KMS-11 (cell line): ENCODE measurements at regions not wholly inside any gene's neighbourhood (a gene's known extent, or its start where the extent isn't known, plus 50 kb on each side); places are given as distances from the start of the nearest gene placed in this dataset.

ENCODE experiments used
- H2AFZ ChIP-seq: fragments of 200-600 bp; sonication (generic); 2 replicates; pipeline ENCODE4 v1.6.1; 2016; ENCODE audit warnings: antibody characterized with exemption, mixed run types, low read depth
- H3K27ac ChIP-seq: fragments of 200-600 bp; sonication (generic); 2 replicates; pipeline ENCODE4 v1.6.1; 2016; ENCODE audit warnings: mild to moderate bottlenecking, mixed run types
- H3K27me3 ChIP-seq: fragments of 200-600 bp; sonication (generic); 2 replicates; pipeline ENCODE4 v1.6.1; 2017; ENCODE audit warnings: mild to moderate bottlenecking, low read depth, mixed run types, moderate library complexity; ENCODE audit not compliant: insufficient read depth
- H3K36me3 ChIP-seq: fragments of 200-600 bp; sonication (generic); 2 replicates; pipeline ENCODE4 v1.6.1; 2017; ENCODE audit warnings: mild to moderate bottlenecking, mixed run types; ENCODE audit not compliant: insufficient read depth
- H3K4me1 ChIP-seq: fragments of 200-600 bp; sonication (generic); 2 replicates; pipeline ENCODE4 v1.6.1; 2016; ENCODE audit warnings: mild to moderate bottlenecking, low read depth, mixed run types; ENCODE audit not compliant: poor library complexity, severe bottlenecking
- H3K4me2 ChIP-seq: fragments of 200-600 bp; sonication (generic); 2 replicates; pipeline ENCODE4 v1.7.0; 2016; ENCODE audit warnings: mild to moderate bottlenecking, mixed run types
- H3K4me3 ChIP-seq: fragments of 200-600 bp; sonication (generic); IDR thresholded peaks from 2 replicates; pipeline ENCODE4 v1.6.1; 2017; ENCODE audit warnings: low read depth, low read length, mixed read lengths; ENCODE audit not compliant: insufficient read depth
- H3K79me2 ChIP-seq: fragments of 200-600 bp; sonication (generic); 2 replicates; pipeline ENCODE4 v1.6.1; 2016; ENCODE audit warnings: low read depth, mixed run types; ENCODE audit not compliant: insufficient read depth
- H3K9ac ChIP-seq: fragments of 200-600 bp; sonication (generic); 2 replicates; pipeline ENCODE4 v1.6.1; 2016; ENCODE audit warnings: mild to moderate bottlenecking, mixed run types
- H4K20me1 ChIP-seq: fragments of 200-600 bp; sonication (generic); 2 replicates; pipeline ENCODE4 v1.6.1; 2016; ENCODE audit warnings: mild to moderate bottlenecking, mixed run types; ENCODE audit not compliant: insufficient read depth
- CTCF ChIP-seq: fragments of 200-600 bp; sonication (generic); conservative IDR thresholded peaks from 2 replicates; pipeline ENCODE4 v1.6.1; 2017; ENCODE audit warnings: low read depth, mild to moderate bottlenecking, antibody characterized with exemption, low read length, moderate library complexity, mixed read lengths

- Histone ChIP-seq H3K4me3 (no peak overlapping the region), H3K4me2 (no peak overlapping the region), H3K4me1 (no peaks in the 10 kb centered on the region), H3K27ac (no peak overlapping the region), H3K36me3 (no peaks in the 10 kb centered on the region), H3K9ac (no peak overlapping the region), H3K27me3 (no peaks in the 10 kb centered on the region), H3K79me2 (no peaks in the 10 kb centered on the region), H4K20me1 (no peaks in the 10 kb centered on the region), H2AFZ (no peak overlapping the region)
- no peak for TF ChIP-seq CTCF
These were observed 431.8 kb downstream of the RAPGEF2 start for GRCh38 chr4:159534655-159535054.

GRCh38 chr4:159538556-159538955, 435.7 kb downstream of the RAPGEF2 start:
- H3K79me2 ChIP-seq, result no peaks in the 10 kb centered on the region
- no peak overlapping the region for H3K9ac ChIP-seq
- no peak overlapping the region for H3K4me2 ChIP-seq
- no peak overlapping the region for H3K4me3 ChIP-seq
- no peak for TF ChIP-seq CTCF
- H3K36me3 ChIP-seq, result no peaks in the 10 kb centered on the region
- no peaks in the 10 kb centered on the region for H3K27me3 ChIP-seq
- H2AFZ ChIP-seq, result no peak overlapping the region
- no peaks in the 10 kb centered on the region for H4K20me1 ChIP-seq
- H3K27ac ChIP-seq, result no peak overlapping the region
- H3K4me1 ChIP-seq, result no peaks in the 10 kb centered on the region

- H3K4me2 ChIP-seq, result no peak overlapping the region
- no peak for TF ChIP-seq CTCF
These were observed 437.2 kb downstream of the RAPGEF2 start for GRCh38 chr4:159540038-159540437.

GRCh38 chr4:159540501-159540900, 437.6 kb downstream of the RAPGEF2 start:
- Histone ChIP-seq H3K9ac (no peak overlapping the region), H3K4me1 (no peaks in the 10 kb centered on the region), H3K27me3 (no peaks in the 10 kb centered on the region), H3K36me3 (no peaks in the 10 kb centered on the region), H3K4me2 (no peak overlapping the region), H3K79me2 (no peaks in the 10 kb centered on the region), H2AFZ (no peak overlapping the region), H3K4me3 (no peak overlapping the region), H4K20me1 (no peaks in the 10 kb centered on the region), H3K27ac (no peak overlapping the region)
- TF ChIP-seq CTCF, result no peak

More at GRCh38 chr4:159540038-159540437, 437.2 kb downstream of the RAPGEF2 start:
- no peak overlapping the region for H2AFZ ChIP-seq
- H3K27ac ChIP-seq, result no peak overlapping the region
- H3K27me3 ChIP-seq, result no peaks in the 10 kb centered on the region
- no peaks in the 10 kb centered on the region for H3K36me3 ChIP-seq
- H3K79me2 ChIP-seq, result no peaks in the 10 kb centered on the region
- H3K9ac ChIP-seq, result no peak overlapping the region
- H3K4me3 ChIP-seq, result no peak overlapping the region
- H4K20me1 ChIP-seq, result no peaks in the 10 kb centered on the region
- H3K4me1 ChIP-seq, result no peaks in the 10 kb centered on the region

GRCh38 chr4:159541143-159541542, 438.3 kb downstream of the RAPGEF2 start:
- no peaks in the 10 kb centered on the region for H3K79me2 ChIP-seq
- H3K9ac ChIP-seq, result no peak overlapping the region
- no peak for TF ChIP-seq CTCF
- H3K4me2 ChIP-seq, result no peak overlapping the region
- no peaks in the 10 kb centered on the region for H3K4me1 ChIP-seq
- H2AFZ ChIP-seq, result no peak overlapping the region
- H3K27ac ChIP-seq, result no peak overlapping the region
- H3K4me3 ChIP-seq, result no peak overlapping the region
- no peaks in the 10 kb centered on the region for H4K20me1 ChIP-seq
- no peaks in the 10 kb centered on the region for H3K27me3 ChIP-seq
- no peaks in the 10 kb centered on the region for H3K36me3 ChIP-seq
